Posterior vena cava (tissue), 2 donors: ENCODE measurements at regions not wholly inside any gene's neighbourhood (a gene's known extent, or its start where the extent isn't known, plus 50 kb on each side); places are given as distances from the start of the nearest gene placed in this dataset.
"Not testable (repeated sequence)": the region's sequence is repeated elsewhere in the genome, so short reads cannot be mapped to it uniquely, and the experiment has no call there.

Experiments
- DNase-seq: peaks from one replicate; pipeline ENCODE4 v3.0.0-alpha.2; 2020; ENCODE audit warnings: low spot score
- intact Hi-C, 2 donors: fragments of 100-400 bp; cut with DNase I; formaldehyde crosslinking; loops; one replicate each; pipeline versions ENCODE4 v1.14.1 to v1.14.2; 2022 to 2023
- donor health status: DM: yes; HTN: yes; CAD: no.
- donor health status: DM: yes; HTN: yes; CAD: no.

DNA sequence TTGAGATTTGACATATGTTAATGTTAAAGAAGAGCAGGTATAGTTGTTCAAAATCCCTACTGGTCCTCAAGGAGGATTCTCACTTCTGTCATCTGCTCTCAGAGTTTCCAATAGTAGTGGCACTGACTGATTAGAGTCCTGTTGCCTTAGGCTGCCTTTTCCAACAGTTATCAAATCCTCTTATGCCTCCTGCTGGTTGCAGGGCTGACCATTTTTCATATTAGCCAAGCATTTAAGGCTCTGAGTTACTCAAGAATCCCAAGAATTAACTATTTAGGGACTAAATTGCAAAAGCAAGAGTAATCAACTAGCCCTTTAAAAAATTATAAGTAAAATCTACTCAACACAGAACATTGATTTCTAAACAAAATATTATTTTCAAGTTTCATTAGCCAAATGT, 212.0 kb upstream of the CHORDC1 start:
- DNase-seq = no peak
- intact Hi-C loops = no loop called here

DNA sequence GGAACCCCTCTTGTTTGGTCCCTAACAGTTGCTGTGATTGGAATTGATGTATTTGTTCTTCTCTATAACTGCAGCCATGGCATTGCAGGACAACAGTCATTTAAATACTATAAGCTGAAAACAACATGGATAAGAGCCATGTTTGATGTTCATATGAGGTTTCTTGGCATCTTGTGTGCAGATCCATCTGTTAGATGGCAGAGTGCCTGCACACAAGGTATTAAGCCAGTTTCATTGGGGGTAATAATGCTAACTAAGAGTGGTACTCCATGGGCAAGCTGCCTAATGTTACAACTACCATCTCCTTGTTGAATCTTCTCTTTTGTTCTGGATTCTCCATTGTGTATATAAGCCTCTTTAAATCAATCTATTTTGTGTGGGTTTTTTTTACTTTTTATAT, 206.0 kb upstream of the CHORDC1 start:
- intact Hi-C loops = no loop called here
- DNase-seq = no peak

DNA sequence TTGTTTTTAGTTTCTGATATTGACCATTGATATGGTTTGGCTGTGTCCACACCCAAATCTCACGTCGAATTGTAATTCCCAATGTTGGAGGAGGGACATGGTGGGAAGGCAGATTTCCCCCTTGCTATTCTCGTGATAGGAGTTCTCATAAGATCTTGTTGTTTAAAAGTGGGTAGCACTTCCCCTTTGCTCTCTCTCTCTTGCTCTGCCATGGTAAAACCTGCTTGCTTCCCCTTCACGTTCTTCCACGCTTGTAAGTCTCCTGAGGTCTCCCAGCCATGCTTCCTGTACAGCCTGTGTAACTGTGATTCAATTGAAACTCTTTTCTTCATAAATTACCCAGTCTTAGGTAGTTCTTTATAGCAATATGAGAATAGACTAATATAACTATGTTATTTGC, 203.6 kb upstream of the CHORDC1 start:
- intact Hi-C loops = no loop called here
- no peak for DNase-seq

DNA sequence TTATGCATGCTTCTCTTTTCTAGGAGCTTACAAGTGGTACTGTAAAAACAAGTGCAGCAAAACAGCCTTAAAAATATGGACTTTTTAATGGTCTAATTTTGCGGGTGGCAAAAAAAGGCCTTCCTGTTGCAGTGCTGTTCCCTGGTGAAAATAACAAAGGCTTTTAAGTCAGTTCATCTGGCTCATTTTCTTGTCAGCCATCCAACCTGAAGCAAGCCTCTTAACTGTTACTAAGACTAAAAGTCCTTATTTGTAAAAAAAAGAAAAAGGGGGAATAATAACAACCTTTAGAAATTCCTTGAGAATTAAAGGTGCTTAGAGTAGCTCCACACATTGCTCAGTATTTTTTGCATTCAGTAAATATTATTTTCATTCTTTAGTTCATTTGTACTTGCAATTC, 200.5 kb upstream of the CHORDC1 start:
- intact Hi-C loops = loop anchor here in 1 of 2 donors (5.0 kb wide), 1 partner anchor 614 kb away; no protein-coding TSS in a partner anchor
- no peak for DNase-seq

DNA sequence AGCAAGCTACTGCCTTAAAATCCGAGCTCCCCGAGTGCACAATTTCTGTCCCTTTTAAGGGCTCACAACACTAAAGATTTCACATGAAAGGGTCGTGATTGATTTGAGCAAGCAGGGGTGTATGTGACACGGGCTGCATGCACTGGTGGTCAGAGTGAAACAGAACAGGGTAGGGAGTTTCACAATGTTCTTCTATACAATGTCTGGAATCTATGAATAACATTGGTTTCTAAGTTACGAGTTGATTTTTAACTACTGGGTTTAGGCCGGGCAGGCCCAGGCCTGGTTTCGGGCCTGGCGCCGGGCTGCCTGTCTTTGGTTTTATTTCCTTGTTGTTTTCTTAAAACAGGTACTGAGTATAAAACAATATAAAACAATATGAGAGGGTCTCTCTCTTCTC, 199.9 kb upstream of the CHORDC1 start:
- not testable (repeated sequence) for DNase-seq
- intact Hi-C loops = loop anchor here in 1 of 2 donors (5.0 kb wide), 1 partner anchor 615 kb away; no protein-coding TSS in a partner anchor

DNA sequence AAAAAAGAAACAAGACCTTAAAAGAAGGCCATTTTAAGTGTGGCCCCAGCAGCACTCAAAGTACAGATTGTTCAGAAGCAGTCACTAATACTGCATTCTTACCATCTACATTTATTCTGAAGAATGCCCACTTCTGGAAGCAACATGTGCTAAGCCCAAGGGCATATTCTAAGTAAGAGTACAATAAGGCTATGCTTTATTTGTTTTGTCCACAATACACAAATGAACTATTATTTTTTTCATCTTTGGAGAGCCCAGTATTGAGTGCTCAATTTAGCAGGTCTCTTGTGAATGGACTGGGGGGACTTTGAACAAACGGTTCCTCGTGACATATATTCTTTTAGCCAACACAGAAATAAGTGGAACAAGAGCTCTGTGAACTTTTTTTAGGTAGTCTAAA, 191.4 kb upstream of the CHORDC1 start:
- intact Hi-C loops = no loop called here
- DNase-seq = no peak

DNA sequence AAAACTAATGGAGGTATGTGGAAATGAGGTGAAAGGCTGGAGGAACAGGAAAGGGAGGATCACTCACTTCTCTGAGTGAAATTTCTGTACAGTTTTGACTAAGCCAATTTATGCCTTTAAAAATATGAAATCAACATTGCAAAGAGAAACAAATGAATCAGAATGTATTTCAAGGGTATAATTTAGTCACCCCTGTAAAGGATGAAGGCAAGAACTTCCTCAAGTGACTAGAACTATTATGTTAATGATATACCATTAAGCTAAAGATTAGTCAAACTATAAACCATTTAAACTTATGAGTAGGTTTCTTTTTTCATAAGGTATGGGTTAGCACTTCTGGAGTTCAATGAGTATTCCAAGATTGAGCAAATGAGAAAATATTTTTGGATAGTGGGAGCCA, 184.5 kb upstream of the CHORDC1 start:
- intact Hi-C loops = no loop called here
- DNase-seq = no peak

DNA sequence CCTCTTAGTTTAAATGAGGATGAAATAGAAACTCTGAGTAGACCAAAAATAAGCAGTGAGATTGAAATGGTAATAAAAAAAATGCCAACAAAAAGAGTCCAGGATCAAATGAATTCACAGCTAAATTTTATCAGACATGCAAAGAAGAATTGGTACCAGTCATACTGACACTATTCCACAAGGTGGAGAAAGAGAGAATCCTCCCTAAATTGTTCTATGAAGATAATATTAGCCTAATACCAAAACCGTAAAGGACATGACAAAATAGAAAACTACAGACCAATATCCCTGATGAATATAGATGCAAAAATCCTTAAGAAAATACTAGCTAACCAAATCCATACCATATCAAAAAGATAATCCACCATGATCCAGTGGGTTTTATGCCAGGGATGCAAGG, 169.8 kb upstream of the CHORDC1 start:
- intact Hi-C loops = no loop called here
- no peak for DNase-seq

DNA sequence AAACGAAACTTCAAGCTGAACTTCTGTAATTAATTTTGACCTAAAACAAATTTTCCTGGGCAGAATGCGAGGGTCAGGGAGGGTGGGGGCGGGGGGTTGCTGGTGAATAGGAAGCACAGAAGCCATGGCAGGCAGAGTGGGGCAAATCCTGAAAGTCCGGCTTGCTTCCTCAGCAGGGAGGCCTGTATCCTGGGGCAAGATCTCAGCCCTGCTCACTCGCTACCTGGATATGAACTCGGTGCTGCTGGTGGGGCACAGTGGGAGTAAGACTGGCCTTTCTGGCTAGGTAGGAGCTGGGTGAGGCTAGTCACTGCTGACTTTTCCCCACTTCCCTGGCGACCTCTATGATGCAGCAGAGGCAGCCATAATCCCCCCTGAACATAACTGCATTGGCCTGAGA, 168.9 kb upstream of the CHORDC1 start:
- intact Hi-C loops = no loop called here
- no peak for DNase-seq

DNA sequence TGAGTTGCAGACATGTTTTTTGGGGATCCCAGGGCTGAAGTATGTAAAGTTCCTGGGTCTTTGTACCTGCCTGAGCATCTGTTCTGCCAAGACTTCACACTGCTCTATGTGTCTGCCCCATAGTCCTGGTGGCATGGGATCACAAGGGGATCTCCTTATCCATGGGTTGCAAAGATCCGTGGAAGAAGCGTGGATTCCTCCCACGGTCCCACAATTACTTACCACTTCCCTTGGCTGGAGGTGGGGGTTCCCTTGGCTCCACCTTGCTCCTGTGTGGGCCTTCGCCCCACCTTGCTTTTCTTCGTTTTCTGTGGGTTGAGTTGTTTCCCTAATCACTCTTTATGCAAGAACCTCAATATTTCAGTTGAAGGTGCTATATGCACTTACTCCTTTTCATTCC, 157.4 kb upstream of the CHORDC1 start:
- intact Hi-C loops = no loop called here
- DNase-seq = no peak

DNA sequence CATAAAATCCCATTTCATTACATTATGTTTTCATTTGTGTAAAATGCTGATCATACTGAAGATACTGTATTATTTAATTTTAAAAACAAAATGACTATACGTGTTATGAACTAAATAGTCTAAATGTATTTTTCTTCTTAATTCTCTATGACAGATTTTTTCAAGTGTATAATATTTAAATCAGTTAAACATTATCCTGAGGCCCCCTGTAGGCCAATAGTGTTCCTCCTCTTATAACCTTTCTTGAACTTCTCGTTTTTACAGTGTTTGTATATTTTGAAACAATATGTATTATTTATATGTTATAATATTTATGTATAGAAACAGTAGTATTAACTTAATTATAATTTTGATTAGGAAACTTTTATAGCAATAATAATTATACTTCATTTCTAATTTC, 151.1 kb upstream of the CHORDC1 start:
- intact Hi-C loops = no loop called here
- DNase-seq = no peak

DNA sequence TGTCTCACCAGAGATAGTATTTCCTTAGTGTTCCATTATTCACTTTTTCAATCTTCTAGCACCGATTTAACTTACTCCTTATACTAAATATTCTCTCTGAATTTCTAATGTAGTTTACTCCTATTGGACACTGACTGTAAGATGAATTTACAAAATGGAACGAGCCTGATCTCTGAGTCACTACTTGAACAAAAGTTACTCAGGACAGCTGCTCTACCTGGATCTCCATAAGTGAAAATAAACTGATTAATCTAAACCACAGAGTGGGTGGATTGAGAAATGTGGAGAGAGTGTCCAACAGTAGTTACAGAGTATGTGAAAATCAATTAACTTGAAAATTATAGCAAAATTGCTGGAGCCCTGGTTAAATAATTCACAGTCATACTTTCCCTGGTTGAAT, 141.7 kb upstream of the CHORDC1 start:
- intact Hi-C loops = no loop called here

DNA sequence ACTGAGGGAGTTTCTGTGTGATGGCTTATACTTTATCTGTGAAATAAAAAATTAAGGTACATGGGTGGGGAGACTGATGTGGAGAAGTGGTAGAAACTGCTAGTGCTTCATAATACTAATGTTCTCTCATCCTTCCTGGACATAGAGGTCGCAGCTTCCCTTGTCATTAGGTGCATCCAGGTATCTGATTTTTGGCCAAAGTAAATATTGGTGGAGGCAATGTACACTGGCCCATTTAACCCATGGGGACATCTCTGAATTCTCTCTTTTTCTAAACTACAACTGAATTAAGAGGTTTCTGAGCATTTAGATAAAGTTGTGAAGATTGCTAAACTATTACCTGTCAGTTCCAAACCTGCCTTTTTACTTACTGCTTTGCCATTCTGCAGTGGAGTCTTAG, 140.9 kb upstream of the CHORDC1 start:
- intact Hi-C loops = no loop called here
- DNase-seq = no peak

More for the DNA sequence above, 141.7 kb upstream of the CHORDC1 start:
- no peak for DNase-seq

DNA sequence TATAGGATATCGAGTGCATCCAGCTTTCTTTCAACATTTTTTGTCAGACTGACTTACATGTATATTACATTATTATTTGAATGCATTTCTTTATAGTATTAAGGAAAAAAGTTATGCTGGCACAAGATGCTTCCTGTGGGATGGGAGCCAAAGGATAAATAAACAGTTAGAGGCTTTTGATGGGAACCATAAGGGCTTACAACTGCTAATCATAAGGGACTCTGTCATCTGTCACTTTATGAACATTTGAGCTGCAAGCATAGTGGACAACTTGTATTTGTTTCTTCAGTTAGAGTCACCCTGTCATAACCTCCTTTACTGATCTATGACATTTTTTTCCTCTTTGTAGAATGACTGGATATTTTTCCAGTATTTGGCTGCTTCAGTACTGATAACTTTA, 132.4 kb upstream of the CHORDC1 start:
- intact Hi-C loops = no loop called here
- no peak for DNase-seq

DNA sequence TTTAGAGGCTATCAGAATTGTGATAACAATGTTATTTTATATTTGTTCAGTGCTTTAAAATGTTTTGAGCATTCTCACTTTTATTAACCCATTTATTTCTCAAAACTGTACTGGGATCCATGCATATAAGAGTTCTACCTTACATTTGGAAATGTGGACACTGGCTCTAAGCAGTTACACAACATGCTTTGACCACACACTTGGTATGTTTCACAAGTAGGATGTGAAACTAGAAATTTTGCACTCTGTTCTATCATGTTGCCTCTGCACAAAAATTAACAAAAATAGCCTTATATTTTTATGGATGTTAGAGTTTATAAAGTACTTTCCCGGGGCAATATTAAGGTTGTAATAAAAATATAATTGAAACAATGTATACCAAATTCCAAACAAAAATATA, 126.9 kb upstream of the CHORDC1 start:
- DNase-seq = no peak
- intact Hi-C loops = no loop called here

DNA sequence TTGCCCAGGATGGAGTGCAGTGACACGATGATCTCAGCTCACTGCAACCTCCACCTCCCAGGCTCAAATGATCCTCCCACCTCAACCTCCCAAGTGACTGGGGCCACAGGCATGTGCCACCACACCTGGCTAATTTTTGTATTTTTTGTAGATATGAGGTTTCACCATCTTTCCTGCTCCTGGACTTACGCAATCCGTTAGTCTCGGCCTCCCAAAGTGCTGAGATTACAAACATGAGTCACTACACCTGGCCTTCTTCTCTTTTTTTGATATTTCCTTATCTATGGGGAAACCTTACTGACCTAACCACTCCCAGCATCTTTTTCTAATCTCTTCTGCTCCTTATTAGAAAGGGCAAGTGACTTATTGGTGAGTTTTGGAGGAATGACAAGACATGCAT, 121.7 kb upstream of the CHORDC1 start:
- DNase-seq = no peak
- intact Hi-C loops = no loop called here

DNA sequence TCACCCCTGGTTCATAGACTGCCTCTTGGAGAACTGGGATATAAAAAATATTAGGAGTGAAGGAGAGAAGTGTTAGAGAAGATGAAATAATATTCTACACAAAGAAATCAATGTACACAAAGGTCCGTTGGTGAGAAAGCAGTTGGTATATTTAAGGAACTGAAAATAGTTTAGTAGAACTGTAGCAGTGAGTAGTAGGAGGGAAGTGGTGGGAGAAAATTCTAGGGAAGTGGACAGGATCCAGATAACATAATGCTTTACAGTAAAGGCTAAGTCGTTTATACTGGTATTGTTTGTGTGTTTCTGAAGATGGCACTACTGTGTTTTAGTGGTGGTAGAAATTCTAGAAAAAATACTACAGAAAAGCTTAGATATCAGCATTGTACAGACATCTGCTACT, 120.8 kb upstream of the CHORDC1 start:
- no peak for DNase-seq
- intact Hi-C loops = no loop called here

DNA sequence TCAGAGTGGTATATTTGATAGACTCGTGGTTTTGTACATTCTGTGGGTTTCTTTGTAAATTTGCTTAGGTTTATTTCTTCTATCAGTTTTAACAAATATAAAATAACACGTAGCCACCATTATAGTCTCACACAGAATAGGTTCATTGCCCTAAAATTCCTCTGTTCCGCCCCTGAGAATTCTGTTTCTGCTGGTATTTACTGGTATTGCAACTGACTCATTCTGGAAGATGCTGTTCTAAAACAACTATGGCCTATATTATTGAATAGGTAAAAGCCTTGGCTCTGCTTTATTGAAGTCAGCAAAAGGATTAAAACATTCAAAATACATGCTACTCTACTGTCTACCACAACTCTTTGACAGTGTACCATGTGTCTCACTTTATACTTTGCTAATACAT, 119.1 kb upstream of the CHORDC1 start:
- intact Hi-C loops = no loop called here
- DNase-seq = no peak

DNA sequence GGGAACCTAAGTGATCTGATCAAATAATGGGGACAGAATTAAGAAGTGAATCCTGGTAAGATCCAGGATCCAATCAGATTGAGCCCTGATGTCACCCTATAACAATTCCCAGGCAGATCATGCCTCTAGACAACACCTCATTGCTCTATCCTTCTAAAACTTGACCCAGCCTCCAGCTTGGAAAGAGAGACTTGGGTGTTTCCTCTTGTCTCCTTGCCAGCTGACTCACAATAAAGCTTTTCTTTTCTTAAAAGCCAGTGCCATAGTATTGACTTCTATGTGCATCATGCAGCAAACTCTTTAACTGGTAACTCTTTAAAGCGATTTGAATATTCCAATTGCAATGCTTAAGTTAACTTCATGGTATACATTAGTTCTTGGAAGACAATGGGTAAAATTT, 109.6 kb upstream of the CHORDC1 start:
- intact Hi-C loops = no loop called here
- DNase-seq = no peak

DNA sequence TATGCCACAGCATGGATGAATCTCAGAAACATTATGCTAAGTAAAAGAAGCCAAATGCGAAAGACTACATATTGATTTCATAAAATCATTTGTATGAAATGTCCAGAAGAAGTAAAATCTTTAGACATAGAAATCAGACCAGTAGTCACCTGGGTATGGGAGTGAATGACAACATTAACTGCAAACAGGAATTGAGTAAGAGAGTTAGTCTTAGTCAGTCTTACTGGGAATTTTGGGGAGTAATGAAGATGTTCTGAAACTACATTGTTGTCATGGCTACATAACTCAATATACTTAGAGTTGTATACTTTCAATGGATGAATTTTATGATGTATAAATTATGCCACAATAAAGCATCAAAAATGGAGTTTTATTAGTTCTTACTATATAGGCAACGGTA, 107.8 kb upstream of the CHORDC1 start:
- DNase-seq = no peak
- intact Hi-C loops = no loop called here

DNA sequence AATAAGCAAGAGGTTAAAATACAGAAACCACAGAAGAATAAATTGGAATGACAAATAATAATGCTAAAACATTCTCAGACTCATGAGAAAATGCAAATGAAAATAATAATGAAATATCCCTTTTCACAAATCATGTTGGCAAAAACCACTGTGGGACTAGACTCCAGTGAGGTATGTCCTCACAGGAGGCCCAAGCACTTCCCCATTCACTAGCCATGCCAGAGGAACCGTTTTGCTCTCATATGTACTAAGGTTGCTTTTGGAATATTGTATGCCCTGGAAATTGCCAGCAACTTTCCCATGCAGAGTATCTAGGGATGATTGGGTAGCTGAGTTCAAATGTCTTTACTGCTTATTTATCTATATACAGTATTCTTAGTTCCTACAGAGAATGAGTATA, 106.2 kb upstream of the CHORDC1 start:
- intact Hi-C loops = no loop called here
- no peak for DNase-seq

DNA sequence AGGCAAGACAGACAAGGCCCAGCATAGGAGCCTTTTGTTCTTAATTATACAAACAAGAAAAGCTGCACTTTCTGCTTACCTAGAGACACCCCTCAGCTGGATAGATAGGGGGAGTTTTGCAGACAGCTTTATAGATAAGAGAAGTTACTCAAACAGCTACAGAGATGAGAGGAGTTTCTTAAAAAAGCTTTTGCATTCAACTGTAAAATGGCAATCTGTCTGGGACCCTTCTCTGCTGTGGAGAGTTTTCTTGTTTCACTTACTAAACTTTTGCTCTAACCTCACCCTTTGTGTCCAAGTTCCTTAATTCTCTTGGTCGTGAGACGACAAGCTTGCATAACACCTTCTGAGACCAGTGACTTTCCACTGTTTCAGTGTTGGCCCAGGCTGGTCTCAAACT, 103.8 kb upstream of the CHORDC1 start:
- intact Hi-C loops = no loop called here
- no peak for DNase-seq

DNA sequence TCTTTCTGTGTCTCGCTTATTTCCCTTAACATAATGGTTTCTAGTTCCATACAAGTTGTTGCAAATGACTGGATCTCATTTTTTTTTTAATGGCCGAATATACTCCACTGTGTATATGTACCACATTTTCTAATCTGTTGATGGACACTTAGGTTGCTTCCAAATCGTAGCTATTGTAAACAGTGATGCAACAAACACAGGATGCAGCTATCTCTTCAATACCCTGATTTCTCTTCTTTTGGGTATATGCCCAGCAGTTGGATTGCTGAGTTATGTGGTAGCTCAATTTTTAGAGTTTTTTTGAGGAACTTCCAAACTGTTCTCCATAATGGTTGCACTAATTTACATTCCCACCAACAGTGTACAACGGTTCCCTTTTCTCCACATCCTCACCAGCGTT, 100.4 kb upstream of the CHORDC1 start:
- intact Hi-C loops = no loop called here
- no peak for DNase-seq
